Activated CD4-positive, alpha-beta T cell treated with anti-CD3 and anti-CD28 coated beads for 24 hours (primary cell): ENCODE measurements at regions not wholly inside any gene's neighbourhood (a gene's known extent, or its start where the extent isn't known, plus 50 kb on each side); places are given as distances from the start of the nearest gene placed in this dataset.

Source experiments
- DNase-seq, 2 donors: peaks; one replicate each; pipeline ENCODE4 v3.0.0-alpha.2; 2020; ENCODE audit warnings: low read depth in 2 of 2

DNA sequence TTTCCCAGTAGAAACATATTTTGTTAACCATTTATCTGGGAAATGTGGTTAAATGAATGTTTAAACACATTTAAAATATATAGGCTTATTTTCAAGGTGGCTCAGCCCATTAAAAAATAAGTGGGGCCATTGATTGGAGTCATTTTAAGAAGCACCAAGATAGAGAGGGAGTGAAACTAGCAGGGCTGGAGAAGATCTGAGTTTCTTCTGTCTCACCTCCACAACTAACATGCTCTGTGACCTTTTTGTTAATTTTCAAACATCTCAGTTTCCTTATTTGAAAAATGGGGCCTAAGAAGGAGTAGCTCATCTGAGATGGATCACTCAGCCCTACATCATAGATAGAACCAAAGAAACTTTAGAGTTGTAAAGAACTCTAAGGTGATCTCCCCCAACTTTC, 254.8 kb downstream of the KCNS3 start:
- DNase-seq: no peak

DNA sequence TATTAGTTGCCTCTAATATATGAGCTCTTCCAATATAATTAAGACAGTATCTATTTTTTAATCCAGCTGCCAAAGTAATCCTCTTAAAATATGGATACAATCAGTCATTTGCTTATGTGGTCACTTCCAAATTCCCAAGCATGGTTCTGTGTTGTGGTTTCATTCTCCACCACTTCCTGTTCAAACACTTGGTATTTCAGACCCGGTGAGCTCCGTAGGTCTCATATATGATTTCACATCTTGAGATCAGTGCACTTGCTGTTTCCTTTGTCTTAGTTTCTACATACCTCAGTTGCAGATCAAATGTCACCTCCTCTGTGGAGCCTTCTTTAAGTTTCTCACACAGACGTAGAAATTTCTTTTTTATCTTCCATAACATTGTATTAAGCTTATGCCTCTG, 254.2 kb downstream of the KCNS3 start:
- no peak for DNase-seq

DNA sequence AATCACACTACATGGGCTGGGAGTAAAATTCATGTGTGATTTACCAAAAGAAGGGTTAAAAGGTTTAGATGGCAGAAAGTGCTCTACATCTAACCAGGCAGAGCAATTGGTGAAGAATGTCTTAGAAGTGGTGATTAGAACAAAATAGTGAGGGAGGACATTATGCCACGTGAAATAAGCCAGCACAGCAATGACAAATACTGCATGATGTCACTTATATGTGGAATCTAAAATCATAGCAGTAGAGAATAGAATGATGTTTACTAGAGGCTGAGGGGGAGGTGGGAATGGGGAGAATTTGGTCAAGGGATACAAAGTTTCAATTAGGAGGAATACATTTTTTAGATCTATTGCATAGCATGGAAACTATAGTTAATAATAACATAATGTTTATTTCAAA, 253.3 kb downstream of the KCNS3 start:
- no peak for DNase-seq

DNA sequence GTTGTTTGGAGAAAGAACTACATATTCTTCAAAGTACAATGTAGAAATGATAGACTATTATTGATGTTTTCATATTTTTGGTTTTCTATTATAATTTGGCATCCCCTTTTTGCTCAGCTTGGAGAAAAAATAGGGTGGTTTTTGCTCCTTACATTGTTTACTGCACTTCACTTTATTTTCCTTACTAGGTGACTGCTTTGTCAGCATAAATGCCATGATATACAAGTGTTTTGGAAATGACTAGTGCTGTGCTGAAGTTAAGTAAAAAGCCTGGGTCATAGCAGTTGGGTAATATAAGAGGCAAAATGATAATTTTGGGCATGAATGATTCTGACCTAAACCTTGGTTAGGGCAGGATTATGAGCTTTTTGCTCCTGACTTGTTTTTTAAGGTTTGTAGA, 250.9 kb downstream of the KCNS3 start:
- no peak for DNase-seq

DNA sequence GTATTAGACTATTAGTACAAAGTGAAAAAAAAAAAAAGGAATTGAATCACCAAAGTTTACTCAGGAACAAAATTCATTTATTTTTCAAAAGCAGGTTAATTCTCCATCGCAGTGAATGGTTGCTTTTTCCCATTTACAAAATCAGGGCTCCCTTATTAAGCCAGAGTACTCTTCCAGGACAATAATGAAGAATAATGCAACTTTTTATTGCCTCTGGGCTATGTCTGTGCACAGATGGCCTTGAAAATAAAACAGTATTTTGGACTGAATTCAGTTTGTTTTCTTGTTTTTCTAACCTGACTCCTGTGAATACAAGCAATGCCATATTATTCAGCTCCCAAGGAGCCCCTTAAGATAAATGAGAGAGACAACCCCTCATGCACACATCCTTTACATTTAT, 246.8 kb downstream of the KCNS3 start:
- DNase-seq: no peak

DNA sequence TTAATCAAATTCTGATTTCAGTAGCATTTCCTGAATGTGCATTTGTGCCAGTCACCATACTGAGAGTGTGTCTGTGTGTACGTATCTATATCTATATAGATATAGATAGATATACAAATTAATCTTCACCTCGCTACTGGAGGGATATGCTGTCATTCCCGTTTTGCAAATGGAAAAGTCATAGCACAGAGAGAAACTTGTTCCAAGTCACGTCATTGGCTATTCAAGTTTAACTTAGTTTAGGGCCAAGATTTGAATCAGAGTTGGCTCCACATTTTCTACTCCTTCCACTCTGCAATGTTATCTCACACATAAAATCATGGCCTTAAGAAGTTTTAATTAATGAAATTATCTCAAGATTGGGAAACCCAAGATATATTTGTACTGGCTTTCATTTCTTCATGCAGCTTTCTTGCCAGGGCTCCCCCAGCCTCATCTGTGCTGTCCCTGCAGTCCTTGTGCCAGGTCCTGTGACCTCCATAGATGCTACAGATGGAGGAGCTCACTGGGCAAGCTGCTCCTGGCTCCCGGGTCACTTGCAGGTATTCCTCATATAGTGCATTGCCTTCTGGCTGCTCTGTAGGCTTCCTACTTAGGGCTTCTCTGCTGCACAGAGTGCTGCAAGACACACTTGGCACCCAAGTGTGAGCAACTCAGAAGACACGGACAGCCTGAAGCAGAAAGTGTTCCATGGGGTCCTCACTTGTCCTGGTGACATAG, 245.8 kb downstream of the KCNS3 start:
- DNase-seq: no peak

DNA sequence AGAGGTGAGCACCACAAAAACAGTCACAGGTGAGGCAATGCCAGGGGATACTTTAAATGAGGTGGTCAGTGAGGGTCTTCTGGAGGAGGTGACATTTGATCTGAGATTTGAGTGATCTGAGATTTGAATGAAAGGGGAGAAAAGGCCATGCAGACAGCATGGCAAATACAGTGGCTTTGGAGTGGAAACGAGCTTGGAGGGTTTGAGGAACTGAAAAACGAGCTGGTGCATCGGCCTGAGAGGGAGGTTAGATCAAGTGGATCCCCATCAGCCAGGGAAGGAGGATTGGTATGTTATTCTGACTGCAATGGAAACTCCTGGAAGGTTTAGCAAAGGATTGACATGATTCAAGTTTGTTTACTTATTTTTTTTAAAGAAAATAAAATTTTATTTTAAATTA, 245.1 kb downstream of the KCNS3 start:
- DNase-seq: no peak

DNA sequence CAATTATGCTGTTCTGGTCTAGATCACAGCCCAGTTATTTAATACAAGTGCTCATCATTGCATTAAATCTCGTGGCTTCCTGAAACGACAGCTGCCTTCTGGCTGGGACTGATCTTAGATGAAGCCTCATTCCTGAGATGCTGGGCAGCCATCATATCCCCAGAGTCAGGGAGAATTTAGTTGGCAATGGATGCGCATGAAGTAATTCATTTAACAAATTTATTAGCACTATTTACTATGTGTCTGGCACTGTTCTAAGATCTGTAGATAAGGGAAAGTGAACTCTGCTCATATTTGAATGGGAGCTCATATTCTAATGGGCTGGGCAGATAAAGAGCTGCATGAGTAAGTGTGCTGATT, 244.7 kb downstream of the KCNS3 start:
- DNase-seq: no peak

DNA sequence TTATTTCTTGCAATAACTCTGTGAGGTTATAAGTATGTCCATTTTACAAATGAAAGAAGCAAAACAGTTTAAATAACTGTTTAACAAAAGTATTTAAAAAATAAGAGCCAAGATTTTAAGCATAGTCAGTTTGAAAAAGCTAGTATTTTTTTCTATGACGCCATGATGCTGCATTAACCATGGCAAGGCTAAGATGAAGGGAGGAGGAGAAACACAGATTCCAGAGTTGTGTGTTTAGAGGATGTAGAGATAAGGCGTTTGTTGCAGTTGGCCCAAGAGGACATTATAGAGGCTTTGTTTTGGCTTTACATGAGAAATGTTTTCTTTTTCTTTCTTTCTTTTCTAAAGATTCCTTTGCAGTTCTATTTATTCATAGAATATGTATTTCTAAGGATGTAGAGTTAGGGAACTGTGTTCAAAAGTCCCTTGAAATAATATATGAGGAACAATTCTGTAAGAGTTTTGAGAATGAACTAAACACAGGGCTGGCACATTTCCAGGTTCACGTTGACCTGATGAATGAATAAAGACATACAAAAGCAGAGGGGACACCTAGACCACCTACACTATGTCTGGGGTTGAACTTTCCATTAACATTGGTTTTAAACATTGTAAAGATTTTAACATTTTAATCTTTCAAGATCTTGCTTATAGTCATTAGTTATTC, 244.2 kb downstream of the KCNS3 start:
- no peak for DNase-seq

DNA sequence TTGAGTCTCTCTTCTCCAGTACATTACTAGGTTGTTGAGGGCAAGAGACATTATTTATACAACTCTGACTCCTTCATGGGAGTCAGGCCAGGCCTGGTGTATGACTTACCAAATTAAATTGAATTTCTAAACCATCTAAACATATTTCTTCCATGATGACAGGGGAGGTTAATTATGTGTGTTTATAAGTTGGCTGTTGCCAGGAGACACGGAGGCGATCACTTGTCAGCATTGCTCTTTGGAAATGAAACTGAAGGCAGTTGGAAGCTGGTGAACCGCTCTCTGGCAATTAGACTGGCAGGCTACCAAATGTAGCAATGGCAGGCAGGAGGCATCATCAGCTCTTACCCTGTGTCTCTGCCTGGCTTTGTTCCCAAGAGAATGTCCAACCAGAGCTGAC, 241.4 kb downstream of the KCNS3 start:
- DNase-seq: no peak

DNA sequence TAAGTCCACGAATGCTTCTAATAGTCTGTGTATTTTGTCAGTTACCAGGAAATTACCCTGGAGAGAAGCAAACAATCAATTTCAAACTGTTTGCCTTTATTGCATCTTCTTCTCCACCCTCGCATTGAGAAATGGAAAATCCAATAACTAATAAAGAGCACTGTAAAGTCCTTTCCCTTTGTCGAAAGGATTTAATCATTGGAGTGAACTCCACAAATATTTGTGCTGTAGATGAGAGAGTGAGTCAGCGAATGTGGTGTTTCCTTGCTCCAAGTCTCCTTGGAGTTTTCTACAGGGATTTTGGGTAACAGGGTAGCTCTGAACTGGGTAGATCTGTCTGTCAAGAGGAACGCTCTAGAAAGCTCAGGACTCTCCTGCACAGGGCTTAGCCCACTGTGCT, 240.2 kb downstream of the KCNS3 start:
- no peak for DNase-seq

DNA sequence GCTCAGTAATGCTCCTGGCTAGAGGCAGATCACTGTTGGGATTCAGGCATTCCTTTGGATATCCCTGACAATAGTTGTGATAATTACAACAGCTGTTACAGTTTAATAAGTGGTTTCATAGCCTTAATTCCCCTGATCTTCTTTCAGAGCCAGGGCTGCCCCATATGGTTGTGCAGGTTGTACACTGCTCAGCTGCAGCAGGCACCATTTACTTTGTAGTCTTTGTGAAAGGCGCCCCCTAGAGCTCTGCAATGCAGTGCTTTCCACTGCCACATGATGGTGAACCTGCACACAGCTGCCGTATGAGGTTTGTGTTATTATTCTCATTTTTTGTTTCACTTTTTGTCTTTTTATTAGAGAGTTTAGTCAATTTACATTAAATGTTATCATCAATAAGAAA, 239.1 kb downstream of the KCNS3 start:
- no peak for DNase-seq

DNA sequence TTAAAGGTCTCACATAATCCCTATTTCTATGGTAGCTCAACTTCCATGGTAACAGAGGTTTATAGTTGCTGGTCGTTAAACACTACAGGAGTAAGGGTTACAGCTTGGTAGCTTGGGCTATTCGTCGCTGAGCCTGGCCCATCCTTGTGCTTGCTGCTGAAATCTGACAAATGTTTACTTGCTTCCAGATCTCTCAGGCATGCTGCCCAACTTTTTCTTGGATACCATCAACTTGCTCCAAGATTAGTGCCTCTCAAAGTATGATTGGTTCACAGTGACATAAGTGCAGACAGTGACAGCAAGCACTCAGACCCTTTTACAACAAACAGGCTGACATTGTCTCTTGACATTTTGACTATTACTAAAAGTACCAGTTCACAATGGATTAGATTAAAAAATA, 231.8 kb downstream of the KCNS3 start:
- DNase-seq: no peak

DNA sequence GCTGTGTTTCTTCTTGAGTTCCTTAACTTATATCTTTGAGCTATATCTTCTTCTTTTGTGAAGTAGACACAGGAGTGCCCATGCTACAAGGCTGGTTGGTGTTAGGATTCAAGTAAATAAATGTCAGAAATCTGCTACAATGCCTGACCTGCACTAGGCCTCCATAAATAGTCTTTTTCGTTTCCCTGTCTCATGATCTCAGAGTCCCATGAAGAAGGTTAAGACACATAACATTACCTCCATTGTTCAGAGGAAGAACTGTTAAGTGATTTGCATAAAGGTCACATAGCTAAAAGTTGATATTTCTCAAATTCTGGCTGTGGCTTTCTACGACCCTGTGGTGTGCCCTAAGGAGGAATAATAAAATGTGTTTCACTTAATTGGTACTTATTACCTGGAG, 228.4 kb downstream of the KCNS3 start:
- DNase-seq: no peak

DNA sequence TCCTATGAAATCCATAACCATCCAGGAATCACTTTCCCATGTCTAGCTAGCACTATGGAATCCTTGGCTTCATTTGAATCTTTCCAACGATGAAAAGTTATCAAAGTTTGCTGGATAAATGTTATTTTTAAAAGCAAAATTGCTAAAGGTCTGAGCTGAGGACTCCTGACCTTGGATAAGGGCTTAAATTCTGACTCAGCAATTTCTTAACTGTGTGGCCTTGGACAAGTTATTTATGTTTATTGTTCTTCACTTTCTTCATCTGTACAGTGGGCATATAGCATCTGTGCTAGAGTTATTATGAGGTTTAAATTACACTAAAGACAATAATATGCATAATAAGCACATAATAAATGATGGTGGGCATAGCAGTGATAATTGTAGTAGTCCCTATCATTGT, 227.5 kb downstream of the KCNS3 start:
- DNase-seq: no peak

DNA sequence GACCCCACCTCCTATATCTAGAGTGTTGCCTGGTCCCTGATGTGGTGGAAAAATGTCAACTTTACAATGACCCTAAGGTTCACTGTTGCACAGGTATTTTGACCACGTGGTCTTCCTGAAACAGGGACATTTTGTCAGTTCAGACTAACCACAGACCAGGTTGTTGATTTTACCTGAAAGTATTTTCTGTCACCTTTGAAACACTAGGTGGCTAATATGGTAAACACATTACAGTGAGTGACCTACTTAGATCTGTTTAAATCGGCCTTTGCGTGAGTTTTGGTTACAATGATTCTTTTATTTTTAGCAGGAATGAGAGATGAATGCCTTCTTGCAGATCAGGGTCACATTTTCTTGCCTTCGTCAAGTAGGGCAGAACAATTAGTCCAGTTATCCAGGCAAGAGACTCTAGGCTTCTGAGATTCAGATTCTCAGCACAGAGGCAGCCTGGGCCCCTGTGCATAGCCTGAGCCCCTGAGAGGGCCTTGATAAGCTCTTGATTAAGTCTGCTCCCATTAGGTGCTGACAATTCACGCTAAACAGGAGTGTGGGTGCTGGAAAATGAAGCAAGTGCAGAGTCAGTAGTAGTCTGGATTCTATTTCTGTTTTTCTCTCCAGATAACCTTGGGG, 226.2 kb downstream of the KCNS3 start:
- no peak for DNase-seq

DNA sequence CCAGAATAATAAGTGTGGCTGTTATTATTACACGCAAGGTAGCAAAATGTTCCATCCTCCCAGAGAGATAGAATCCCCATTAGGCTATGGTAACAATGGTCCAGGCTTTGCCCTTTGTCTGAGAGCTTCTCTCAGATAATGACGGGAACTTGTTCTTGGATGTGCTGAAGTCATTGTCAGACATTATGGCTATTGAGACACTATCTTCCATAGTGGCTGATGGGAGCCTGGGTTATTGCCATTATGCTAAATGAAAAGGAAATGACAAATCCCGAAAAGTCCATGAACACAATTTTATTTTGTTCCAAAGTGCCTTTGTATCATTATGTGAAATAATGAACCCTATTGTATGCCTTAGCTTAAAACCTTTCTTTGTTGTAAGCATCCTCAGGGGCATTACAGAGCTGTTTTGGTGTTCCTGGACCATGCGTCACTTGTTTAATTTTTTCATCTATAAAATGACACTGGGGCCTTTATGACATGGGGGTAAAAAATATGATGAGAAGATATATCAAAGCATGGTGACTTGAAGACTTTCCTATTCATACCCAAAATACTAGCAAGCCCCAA, 218.5 kb downstream of the KCNS3 start:
- no peak for DNase-seq

DNA sequence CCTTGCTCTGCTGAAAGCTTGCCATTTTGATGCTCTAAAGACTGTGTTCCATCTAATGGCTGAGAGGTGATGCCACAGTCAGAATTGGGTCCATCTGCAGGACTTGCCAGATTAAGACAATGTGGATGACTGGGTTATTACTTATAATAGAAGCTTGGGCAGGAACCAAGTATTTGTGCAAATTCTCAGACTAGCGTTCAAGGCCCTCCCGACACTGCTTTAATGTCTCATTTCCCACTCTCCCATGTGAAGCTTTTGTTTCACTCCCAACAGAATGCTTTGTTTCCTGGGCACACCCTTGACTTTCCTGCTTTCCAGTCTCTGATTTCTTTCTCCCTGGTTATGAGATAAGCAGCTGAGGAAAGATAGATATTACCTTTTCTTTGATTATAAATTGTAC, 215.8 kb downstream of the KCNS3 start:
- DNase-seq: no peak

DNA sequence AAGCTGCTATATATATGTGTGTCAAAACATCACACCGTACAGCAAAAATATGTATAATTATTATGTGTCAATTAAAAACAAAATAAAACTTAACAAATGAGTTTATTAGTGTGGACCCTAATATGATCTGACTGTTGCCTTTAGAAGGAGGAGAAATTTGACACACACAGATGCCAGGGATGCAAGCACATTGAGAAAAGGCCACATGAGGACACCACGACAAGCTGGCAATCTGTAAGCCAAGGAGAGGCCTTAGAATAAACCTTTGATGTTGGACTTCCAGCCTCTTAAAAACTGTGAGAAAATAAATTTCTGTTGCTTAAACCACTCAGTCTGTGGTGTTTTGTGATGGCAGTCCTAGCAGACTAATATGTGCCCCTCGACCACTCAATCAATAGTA, 214.7 kb downstream of the KCNS3 start:
- no peak for DNase-seq

DNA sequence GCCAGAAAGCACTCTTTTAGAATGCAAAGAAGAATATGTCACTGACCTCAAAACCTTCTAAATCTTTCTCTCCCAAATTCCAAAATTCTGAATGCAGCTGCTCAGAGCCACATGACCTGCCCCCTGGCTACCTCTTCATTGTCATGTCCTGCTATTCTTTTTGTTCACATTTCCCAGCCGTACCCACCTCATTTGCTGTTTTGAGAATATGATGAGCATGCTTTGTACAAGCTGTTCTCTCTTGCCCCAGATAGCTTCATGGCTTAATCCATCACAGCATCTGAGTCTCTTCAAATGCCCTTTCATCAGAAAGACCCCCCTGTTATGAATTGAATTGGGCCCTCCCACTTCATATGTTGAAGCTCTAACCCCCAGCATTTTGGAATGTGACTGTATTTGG, 214.3 kb downstream of the KCNS3 start:
- DNase-seq: no peak

DNA sequence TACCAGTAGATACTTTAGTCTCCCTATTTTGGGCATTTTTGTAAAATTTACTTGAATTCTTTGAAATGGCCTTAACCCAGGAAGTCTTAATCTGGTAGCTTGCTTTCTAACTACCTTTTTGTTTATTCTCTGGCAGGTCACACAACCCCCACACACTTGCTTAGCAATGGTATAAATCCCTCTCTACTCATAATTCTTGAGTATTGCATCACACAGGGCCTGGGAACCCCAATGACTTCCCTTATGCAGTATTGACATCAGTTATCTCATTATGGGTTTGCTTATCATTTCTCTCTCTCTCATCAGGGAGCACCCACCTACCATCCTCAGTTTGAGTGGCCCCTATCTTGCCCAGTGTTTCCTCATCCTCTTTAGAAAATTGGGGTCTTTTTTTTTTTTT, 207.1 kb downstream of the KCNS3 start:
- DNase-seq: no peak

DNA sequence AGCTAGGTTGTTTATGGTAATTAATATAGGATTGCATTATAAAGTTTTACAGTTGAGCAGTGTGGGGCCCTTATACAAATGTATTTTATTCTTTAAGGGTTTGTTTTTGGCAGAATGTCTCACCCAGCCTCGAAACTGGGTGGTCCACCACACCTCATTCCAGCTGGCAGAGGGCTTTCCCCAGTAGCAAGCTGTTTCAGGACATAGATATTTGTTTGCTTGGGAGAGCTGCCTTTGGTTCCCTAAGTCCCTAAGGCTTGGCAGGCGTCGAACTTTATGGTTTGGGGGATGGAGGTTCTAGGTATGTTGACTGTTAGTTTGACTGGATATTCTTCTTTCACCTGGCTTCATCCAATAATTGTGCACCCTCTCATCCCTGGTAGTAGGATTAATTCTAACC, 205.9 kb downstream of the KCNS3 start:
- DNase-seq: no peak

DNA sequence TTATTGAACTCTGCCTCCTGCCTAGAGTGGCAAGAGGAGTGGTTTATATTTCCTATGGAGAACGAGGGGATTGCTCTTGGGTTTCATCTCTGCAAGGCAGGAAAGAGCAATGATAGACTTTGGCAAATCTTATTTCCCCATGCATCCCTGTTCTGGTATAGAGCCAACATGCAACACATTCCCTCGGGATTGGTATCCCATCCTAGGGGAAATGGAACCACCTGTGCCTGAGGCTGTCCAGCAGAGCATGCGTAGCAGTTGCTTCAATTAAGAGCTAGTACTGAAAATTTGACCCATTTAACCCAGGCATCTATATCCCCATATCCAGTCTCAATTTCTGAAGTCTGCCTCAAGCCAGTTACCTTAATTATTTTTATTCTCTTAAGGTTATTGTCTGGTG, 205.3 kb downstream of the KCNS3 start:
- DNase-seq: no peak
